Stomach smooth muscle (tissue), 2 donors: ENCODE measurements at regions not wholly inside any gene's neighbourhood (a gene's known extent, or its start where the extent isn't known, plus 50 kb on each side); places are given as distances from the start of the nearest gene placed in this dataset.
"Not testable (repeated sequence)": the region's sequence is repeated elsewhere in the genome, so short reads cannot be mapped to it uniquely, and the experiment has no call there.

ENCODE experiments used
- H3K27ac ChIP-seq: one replicate; pipeline ENCODE4 v1.7.0; 2013; ENCODE audit warnings: mild to moderate bottlenecking, low read length, inconsistent platforms
- H3K27me3 ChIP-seq, 2 donors: one replicate each; pipeline ENCODE4 v1.7.0; 2013; ENCODE audit warnings: low read length in 2 of 2; ENCODE audit not compliant: insufficient read depth in 2 of 2, control insufficient read depth in 1 of 2
- H3K36me3 ChIP-seq, 2 donors: one replicate each; pipeline ENCODE4 v1.7.0; 2013; ENCODE audit warnings: low read length in 2 of 2; ENCODE audit not compliant: control insufficient read depth in 2 of 2, insufficient read depth in 2 of 2
- H3K4me1 ChIP-seq: one replicate; pipeline ENCODE4 v1.7.0; 2013; ENCODE audit warnings: low read length; ENCODE audit not compliant: control insufficient read depth, insufficient read depth
- H3K4me3 ChIP-seq, 2 donors: one replicate each; pipeline ENCODE4 v1.7.0; 2013; ENCODE audit warnings: low read length in 2 of 2
- H3K9ac ChIP-seq, 2 donors: one replicate each; pipeline ENCODE4 v1.7.0; 2013; ENCODE audit warnings: low read length in 2 of 2, mild to moderate bottlenecking in 1 of 2
- H3K9me3 ChIP-seq, 2 donors: one replicate each; pipeline ENCODE4 v1.7.0; 2013; ENCODE audit warnings: low read length in 2 of 2; ENCODE audit not compliant: control insufficient read depth in 2 of 2
- donor health status: healthy.
- donor health status: Pancreatic carcinoma.

GRCh38 chr7:68963552-68963951, 634.7 kb upstream of the AUTS2 start:
- no peaks in the 10 kb centered on the region for H3K4me1 ChIP-seq
- no peaks in the 10 kb centered on the region for H3K36me3 ChIP-seq
- H3K9me3 ChIP-seq = peaks cover 0 to 3% of the 10 kb centered on the region in 2 donors

GRCh38 chr7:68964060-68964459, 634.2 kb upstream of the AUTS2 start:
- Histone ChIP-seq H3K9me3 (peaks cover 0 to 3% of the 10 kb centered on the region in 2 donors), H3K9ac (no peak overlapping the region), H3K36me3 (no peaks in the 10 kb centered on the region), H3K27me3 (no peaks in the 10 kb centered on the region), H3K4me3 (no peak overlapping the region), H3K4me1 (no peaks in the 10 kb centered on the region), H3K27ac (no peak overlapping the region)

More at GRCh38 chr7:68963552-68963951, 634.7 kb upstream of the AUTS2 start:
- H3K4me3 ChIP-seq = no peak overlapping the region
- no peaks in the 10 kb centered on the region for H3K27me3 ChIP-seq
- no peak overlapping the region for H3K27ac ChIP-seq
- H3K9ac ChIP-seq = no peak overlapping the region

- H3K9me3 ChIP-seq = peaks cover 0 to 3% of the 10 kb centered on the region in 2 donors
- no peak overlapping the region for H3K27ac ChIP-seq
- no peak overlapping the region for H3K4me3 ChIP-seq
- H3K27me3 ChIP-seq = no peaks in the 10 kb centered on the region
- no peak overlapping the region for H3K9ac ChIP-seq
- H3K4me1 ChIP-seq = no peaks in the 10 kb centered on the region
- no peaks in the 10 kb centered on the region for H3K36me3 ChIP-seq
These were observed 632.9 kb upstream of the AUTS2 start for GRCh38 chr7:68965351-68965750.

- H3K36me3 ChIP-seq = no peaks in the 10 kb centered on the region
- no peaks in the 10 kb centered on the region for H3K27me3 ChIP-seq
- H3K4me1 ChIP-seq = no peaks in the 10 kb centered on the region
- no peak overlapping the region for H3K27ac ChIP-seq
- peaks cover 0 to 3% of the 10 kb centered on the region in 2 donors for H3K9me3 ChIP-seq
- no peak overlapping the region for H3K9ac ChIP-seq
- H3K4me3 ChIP-seq = no peak overlapping the region
These were observed 630.7 kb upstream of the AUTS2 start for GRCh38 chr7:68967598-68967997.

- H3K27me3 ChIP-seq = no peaks in the 10 kb centered on the region
- H3K27ac ChIP-seq = no peak overlapping the region
- H3K4me3 ChIP-seq = no peak overlapping the region
- H3K9ac ChIP-seq = no peak overlapping the region
- H3K4me1 ChIP-seq = no peaks in the 10 kb centered on the region
- no peaks in the 10 kb centered on the region for H3K9me3 ChIP-seq
- H3K36me3 ChIP-seq = no peaks in the 10 kb centered on the region
These were observed 628.7 kb upstream of the AUTS2 start for GRCh38 chr7:68969571-68969970.

GRCh38 chr7:68971634-68972340, 626.5 kb upstream of the AUTS2 start:
- Histone ChIP-seq H3K9ac (no peak overlapping the region), H3K27me3 (no peaks in the 10 kb centered on the region), H3K9me3 (no peaks in the 10 kb centered on the region), H3K4me1 (no peaks in the 10 kb centered on the region), H3K4me3 (no peak overlapping the region), H3K27ac (no peak overlapping the region), H3K36me3 (no peaks in the 10 kb centered on the region)

GRCh38 chr7:68977385-68978055, 620.8 kb upstream of the AUTS2 start:
- H3K4me1 ChIP-seq = no peaks in the 10 kb centered on the region
- no peak overlapping the region for H3K27ac ChIP-seq
- no peaks in the 10 kb centered on the region for H3K27me3 ChIP-seq
- no peak overlapping the region for H3K4me3 ChIP-seq
- H3K9ac ChIP-seq = no peak overlapping the region
- no peaks in the 10 kb centered on the region for H3K36me3 ChIP-seq
- H3K9me3 ChIP-seq = no peaks in the 10 kb centered on the region

GRCh38 chr7:68978710-68979109, 619.6 kb upstream of the AUTS2 start:
- Histone ChIP-seq H3K27ac (no peak overlapping the region), H3K4me1 (no peaks in the 10 kb centered on the region), H3K27me3 (no peaks in the 10 kb centered on the region), H3K9ac (no peak overlapping the region), H3K36me3 (no peaks in the 10 kb centered on the region), H3K9me3 (no peaks in the 10 kb centered on the region), H3K4me3 (no peak overlapping the region)

- Histone ChIP-seq H3K9me3 (no peaks in the 10 kb centered on the region), H3K4me3 (no peak overlapping the region), H3K36me3 (no peaks in the 10 kb centered on the region), H3K27me3 (no peaks in the 10 kb centered on the region), H3K9ac (no peak overlapping the region), H3K27ac (no peak overlapping the region), H3K4me1 (peaks cover 2% of the 10 kb centered on the region)
These were observed 618.3 kb upstream of the AUTS2 start for GRCh38 chr7:68980011-68980410.

- H3K4me1 ChIP-seq, H3K4me3 ChIP-seq, H3K27ac ChIP-seq, H3K9ac ChIP-seq, H3K36me3 ChIP-seq, H3K27me3 ChIP-seq, H3K9me3 ChIP-seq: not testable (repeated sequence)
These were observed 617.8 kb upstream of the AUTS2 start for GRCh38 chr7:68980432-68980831.

GRCh38 chr7:68984306-68984705, 614.0 kb upstream of the AUTS2 start:
- peaks cover 2 to 5% of the 10 kb centered on the region in 2 donors for H3K9me3 ChIP-seq
- no peak overlapping the region for H3K27ac ChIP-seq
- peaks cover 2% of the 10 kb centered on the region for H3K4me1 ChIP-seq
- no peak overlapping the region for H3K9ac ChIP-seq
- no peak overlapping the region for H3K4me3 ChIP-seq
- no peaks in the 10 kb centered on the region for H3K36me3 ChIP-seq
- H3K27me3 ChIP-seq = no peaks in the 10 kb centered on the region
